ENCODE measurements at regions not wholly inside any gene's neighbourhood (a gene's known extent, or its start where the extent isn't known, plus 50 kb on each side); places are given as distances from the start of the nearest gene placed in this dataset.

DNA sequence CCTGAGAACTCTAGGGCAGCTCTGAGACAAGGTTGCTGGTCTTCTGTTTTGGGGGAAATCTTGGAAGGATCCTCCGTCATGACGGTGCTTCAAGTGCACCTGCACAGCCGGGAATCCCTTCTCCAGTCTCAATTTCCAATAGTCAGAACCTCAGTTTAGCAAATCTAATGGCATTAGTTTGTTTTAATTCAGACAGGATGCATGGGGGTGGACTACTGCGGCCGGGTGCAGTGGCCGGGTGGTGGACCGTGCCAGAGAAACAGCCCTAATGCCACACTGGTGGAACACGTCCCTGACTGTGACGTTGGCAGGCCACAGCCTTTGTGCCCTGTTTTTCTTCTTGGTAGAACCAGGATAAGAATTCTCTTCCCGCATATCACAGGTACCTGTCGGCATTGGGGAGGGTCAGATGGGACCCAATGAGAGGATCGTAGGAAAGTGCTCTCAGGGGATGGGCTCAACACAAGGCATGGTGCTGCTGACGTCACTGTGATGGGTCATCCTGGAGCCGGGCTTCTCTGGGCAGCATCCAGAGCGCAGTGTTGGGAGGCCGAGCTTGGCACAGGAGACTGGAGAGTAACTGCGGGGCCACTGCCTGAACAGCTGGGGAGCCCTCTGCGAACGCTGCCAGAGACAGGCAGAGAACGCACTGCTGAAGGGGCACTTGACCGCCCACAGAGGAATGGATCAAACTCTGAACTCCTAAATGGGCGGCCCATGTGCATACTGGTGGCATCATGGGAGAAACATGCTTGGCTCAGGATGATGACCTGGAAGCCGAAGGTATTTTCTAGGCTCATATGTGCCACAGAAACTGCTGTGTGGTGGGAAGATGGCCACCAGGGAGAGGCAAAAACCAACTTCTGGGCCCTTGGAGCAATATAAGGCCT, 313.8 kb upstream of the SHH start:
- DNase-seq (ENCODE audit: low spot score) = no peak

GRCh38 chr7:156124356-156124755, 312.1 kb upstream of the SHH start:
- no peak for DNase-seq (ENCODE audit: low spot score)

DNA sequence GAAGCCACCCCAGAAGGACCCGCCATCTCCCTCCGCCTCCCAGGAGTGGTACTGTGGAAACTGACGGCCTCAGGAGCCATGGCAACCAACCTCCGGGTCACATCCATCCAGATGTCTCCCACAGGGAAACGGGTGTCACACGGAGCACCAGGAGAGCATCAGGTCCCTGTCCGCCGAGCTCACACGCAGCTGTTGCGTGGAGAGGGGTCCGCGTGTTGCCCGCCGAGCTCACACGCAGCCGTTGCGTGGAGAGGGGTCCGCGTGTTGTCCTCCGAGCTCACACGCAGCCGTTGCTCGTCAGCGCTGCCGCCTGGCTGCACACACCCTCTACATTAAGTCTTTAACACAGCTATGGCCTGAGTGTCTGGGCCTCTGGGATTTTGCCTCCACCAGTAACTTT, 311.1 kb upstream of the SHH start:
- no peak for DNase-seq (ENCODE audit: low spot score)

- no peak for DNase-seq (ENCODE audit: low spot score)
These were observed 310.6 kb upstream of the SHH start for GRCh38 chr7:156122752-156123354.

- no peak for DNase-seq (ENCODE audit: low spot score)
These were observed 309.7 kb upstream of the SHH start for GRCh38 chr7:156121956-156122355.

DNA sequence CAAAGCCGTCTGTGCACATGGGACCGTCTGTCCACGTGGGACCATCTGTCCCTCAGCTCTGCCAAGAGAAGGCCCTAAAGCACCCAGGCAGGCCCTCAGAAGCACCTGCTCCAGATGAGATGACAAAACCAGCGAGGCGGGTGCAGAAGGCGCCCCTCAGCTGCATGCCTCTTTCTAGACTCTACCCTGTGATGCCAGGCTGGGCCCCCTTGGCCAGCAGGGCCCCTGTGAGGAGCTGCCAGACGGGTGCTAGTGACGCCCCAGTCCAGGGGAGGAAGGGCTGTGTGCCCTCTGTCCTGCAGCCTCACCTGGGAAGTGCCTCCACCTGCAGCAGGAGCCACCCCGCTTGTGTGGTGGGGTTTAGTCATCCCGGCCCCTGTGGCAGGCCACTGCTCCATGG, 309.2 kb upstream of the SHH start:
- no peak for DNase-seq (ENCODE audit: low spot score)

- DNase-seq (ENCODE audit: low spot score) = no peak
These were observed 308.3 kb upstream of the SHH start for GRCh38 chr7:156120552-156120951.

GRCh38 chr7:156119771-156120170, 307.5 kb upstream of the SHH start:
- no peak for DNase-seq (ENCODE audit: low spot score)

DNA sequence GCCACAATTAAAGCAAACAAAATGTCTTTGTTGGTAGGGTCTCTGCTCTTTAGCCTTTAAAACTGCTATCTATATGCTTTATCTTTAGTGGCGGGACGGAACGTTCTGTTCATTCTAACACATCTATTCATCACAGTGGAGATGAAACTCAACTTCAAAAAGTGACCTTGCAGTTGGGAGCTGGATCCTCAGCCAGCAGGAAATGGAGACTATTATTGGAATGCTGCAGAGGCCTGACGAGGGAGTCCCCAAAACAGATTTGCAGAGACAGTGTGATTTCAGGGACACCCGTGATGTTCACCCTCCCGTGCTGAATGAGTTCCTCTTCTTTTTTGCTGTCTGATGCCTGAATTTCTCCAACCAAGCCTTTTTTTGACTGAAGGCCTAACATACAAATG, 306.0 kb upstream of the SHH start:
- no peak for DNase-seq (ENCODE audit: low spot score)

- DNase-seq (ENCODE audit: low spot score) = no peak
These were observed 305.4 kb upstream of the SHH start for GRCh38 chr7:156117542-156118247.

GRCh38 chr7:156116514-156117215, 304.4 kb upstream of the SHH start:
- DNase-seq (ENCODE audit: low spot score) = no peak

DNA sequence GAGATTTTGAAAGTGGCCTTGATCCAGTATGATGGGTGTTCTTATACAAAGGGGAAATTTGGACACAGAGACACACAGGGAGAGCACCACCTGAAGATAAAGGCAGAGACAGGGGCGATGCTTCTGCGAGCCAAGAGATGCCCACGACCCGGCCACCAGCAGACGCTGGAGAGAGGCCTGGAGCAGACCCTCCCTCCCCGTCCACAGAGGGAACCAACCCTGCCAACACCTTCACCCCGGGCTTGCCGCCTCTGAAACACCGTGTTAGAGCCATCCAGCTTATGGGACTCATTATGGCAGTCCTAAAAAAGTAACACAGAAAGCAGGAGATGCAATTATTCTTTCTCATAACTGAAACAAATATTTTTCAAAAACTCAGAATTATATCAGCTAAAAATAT, 303.3 kb upstream of the SHH start:
- no peak for DNase-seq (ENCODE audit: low spot score)

GRCh38 chr7:156113731-156114130, 301.5 kb upstream of the SHH start:
- DNase-seq (ENCODE audit: low spot score) = no peak

DNA sequence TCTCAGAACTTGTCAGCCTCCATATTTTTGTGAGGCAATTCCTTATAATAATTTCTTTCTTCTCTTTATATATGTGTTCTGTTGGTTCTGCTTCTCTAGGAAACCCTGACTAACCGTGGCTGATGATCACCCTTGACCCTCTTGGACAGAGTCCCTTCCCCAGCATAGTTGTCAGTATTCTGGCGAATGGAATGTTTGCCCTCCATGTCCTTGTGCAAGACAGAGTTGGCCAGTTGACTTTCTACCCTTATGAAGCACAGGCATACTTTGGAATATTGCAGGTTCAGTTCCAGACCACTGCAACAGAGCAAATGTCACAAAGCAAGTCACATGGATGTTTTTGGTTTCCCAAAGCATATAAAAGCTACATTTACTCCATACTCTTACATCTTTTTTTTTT, 297.7 kb upstream of the SHH start:
- DNase-seq (ENCODE audit: low spot score) = no peak

GRCh38 chr7:156109076-156109475, 296.8 kb upstream of the SHH start:
- DNase-seq (ENCODE audit: low spot score) = no peak

DNA sequence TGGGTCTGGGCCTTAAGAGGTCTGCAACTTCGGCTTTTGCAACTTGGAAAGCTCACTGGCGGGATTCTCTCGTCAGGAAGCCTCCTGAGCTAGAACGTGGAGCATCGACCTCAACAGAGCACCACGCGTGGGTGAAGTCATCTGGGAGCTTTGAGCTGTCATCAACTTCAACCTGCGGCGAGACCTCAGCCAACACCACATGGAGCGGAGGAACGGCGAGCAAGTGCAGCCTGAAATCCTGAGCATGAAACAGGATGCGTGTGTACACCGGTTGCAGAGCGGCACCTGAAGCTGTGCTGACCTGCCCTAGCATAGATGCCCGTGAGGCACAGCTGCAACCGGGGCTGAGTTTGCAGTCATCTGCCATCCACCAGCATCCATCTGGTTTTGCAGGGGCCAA, 295.7 kb upstream of the SHH start:
- DNase-seq (ENCODE audit: low spot score) = no peak

- no peak for DNase-seq (ENCODE audit: low spot score)
These were observed 293.8 kb upstream of the SHH start for GRCh38 chr7:156106107-156106426.

- DNase-seq (ENCODE audit: low spot score) = no peak
These were observed 293.3 kb upstream of the SHH start for GRCh38 chr7:156105337-156106106.

DNA sequence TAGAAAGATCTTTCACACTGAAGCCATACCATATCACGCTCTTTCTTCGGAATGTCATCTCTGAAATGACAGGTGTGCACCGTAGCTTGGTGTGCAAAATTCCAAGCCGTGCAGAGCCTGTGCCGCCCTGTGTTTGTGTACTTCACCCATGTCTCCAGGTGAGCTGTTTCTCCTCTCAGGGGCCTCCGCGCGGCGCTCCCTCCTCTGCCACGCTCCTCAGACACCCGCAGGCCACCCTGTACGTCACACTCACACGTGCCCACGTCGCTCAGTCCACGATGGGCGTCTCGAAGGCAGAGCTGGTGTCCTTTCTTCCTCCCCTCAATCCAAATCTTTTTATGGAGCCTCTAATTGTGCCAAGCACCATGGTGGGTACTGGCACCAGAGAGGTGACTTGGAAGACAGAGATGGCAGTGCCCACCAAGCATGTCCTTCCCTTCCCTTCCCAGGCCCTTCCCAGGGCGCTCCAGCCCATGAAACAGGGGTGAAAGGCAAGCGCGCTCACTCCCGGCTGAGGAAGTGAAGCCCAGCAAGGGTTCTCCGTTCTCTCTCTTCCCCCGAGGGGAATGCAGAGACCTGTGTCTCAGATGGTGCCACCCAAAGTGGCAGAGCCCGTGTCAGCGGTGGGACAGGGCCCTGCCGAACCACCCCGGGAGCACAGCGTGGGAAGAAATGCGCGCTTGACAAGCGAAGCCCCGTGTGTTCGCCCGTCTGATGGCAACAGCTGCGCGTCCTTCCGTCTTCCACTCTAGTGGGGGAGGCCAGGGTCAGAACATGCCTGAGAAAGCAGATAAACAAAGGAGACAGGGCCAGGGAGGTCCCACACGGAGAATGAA, 292.5 kb upstream of the SHH start:
- no peak for DNase-seq (ENCODE audit: low spot score)

DNA sequence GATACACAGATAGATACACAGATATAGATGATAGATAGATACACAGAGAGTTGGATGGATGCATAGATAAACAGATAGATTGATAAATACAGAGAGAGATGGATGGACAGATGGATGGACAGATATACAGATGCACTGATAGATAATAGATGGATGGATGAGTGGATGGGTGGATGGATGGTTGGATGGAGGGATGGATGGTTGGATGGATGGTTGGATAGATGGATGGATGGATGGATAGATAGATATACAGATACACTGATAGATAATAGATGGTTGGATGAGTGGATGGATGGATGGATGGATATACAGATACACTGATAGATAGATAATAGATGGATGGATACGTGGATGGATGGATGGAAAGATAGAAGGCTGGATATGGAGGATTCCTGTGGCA, 290.0 kb upstream of the SHH start:
- no peak for DNase-seq (ENCODE audit: low spot score)

DNA sequence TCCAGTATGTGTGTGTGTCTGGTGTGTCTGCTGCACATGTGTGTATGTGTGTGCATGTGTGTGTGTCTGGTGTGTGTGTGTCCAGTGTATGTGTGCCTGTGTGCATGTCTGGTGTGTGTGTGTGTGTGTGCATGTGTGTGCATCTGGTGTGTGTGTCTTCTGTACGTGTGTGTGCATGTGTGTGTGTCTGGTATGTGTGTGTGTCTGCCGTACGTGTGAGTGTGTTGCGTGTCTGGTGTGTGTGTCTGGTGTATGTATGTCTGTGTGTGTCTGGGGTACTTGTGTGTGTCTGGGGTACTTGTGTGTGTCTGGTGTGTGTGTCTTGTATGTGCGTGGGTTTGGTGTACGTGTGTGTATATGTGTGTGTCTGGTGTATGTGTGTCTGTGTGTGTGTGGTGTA, 289.1 kb upstream of the SHH start:
- DNase-seq (ENCODE audit: low spot score) = no peak

Data from activated CD4-positive, alpha-beta T cell treated with anti-CD3 and anti-CD28 coated beads, Interleukin-2, Interleukin-4, amounts not matched to agents 100 ng/mL and 50 ng/mL, durations not matched to agents 16 hours and 8 hours (primary cell).